ENCODE measurements at regions not wholly inside any gene's neighbourhood (a gene's known extent, or its start where the extent isn't known, plus 50 kb on each side); places are given as distances from the start of the nearest gene placed in this dataset.

GRCh38 chr2:35585972-35586371, 769.6 kb upstream of the CRIM1 start:
- no peak for TF ChIP-seq CTCF (IDR thresholded peaks at IDR 0.05)
- TF ChIP-seq POLR2A (IDR thresholded peaks at IDR 0.05): no peak

Measured in right lobe of liver (tissue), 4 donors.